Activated CD4-positive, alpha-beta T cell treated with anti-CD3 and anti-CD28 coated beads, Interleukin-2, amount 50 U/mL, for 4 hours (primary cell): ENCODE measurements at regions not wholly inside any gene's neighbourhood (a gene's known extent, or its start where the extent isn't known, plus 50 kb on each side); places are given as distances from the start of the nearest gene placed in this dataset.
"Not testable (repeated sequence)": the region's sequence is repeated elsewhere in the genome, so short reads cannot be mapped to it uniquely, and the experiment has no call there.

Experiments used
- DNase-seq, 2 experiments: peaks; one replicate each; pipeline ENCODE4 v3.0.0-alpha.2; 2020

- DNase-seq, result no peak
These were observed 85.8 kb upstream of the ATP1B1 start for GRCh38 chr1:169020684-169021083.

DNA sequence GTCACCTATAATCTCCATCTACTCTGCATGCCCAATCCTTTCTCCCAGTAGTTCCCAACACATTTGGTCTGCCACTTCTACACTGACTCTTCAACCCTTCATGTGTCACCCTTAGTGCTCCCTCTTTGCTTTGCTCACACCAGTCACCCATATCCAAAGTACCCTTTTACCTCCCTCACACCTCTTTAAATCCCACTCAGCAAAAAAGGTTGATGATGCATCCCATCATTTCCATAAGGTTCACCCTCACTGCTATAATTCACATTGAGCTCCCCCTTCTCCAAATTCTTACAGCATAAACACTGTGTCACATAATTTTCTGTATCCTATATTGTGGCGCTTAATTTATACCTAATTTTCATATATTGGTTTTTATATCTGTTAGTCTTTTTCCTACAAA lies 83.8 kb upstream of the ATP1B1 start:
- DNase-seq, result no peak

DNA sequence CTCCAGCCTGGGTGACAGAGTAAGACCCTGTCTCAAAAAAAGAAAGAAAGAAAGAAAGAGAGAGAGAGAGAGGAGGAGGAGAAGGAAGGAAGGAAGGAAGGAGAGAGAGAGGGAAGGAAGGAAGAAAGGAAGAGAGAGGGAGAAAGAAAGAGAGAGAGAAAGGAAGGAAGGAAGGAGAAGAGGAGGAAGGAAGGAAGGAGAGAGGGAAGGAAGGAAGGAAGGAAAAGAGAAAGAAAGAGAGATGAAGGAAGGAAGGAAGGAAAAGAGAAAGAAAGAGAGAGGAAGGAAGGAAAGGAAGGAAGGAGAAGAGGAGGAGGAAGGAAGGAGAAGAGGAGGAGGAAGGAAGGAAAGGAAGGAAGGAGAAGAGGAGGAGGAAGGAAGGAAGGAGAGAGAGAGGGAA lies 82.2 kb upstream of the ATP1B1 start:
- no peak for DNase-seq

- no peak for DNase-seq
These were observed 81.7 kb upstream of the ATP1B1 start for GRCh38 chr1:169024800-169025271.

DNA sequence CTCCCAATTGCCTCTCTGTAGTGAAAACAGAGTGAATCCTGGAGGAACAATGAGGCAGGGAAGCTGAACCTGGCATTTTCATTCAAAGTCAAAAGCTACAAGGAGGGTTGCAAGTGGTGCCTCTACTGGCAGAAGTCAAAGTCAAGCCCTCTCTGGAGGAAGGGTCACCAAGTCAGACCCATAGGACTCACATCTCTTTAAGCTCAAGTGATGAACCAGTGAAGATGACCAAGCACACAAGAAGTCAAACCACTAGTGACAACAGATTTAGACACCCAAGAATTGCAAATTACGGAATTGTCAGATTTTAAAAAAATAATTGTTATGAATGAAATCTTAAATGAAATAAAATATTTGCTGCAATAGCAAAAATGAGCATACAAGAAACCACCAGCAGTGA lies 81.1 kb upstream of the ATP1B1 start:
- no peak for DNase-seq

- DNase-seq, result no peak
These were observed 78.7 kb upstream of the ATP1B1 start for GRCh38 chr1:169027607-169028320.

- no peak for DNase-seq
These were observed 74.8 kb upstream of the ATP1B1 start for GRCh38 chr1:169031566-169032224.

- DNase-seq, result no peak
These were observed 65.1 kb upstream of the ATP1B1 start for GRCh38 chr1:169041366-169041765.

GRCh38 chr1:169042377-169042776 lies 64.1 kb upstream of the ATP1B1 start:
- no peak for DNase-seq

- no peak for DNase-seq
These were observed 62.7 kb upstream of the ATP1B1 start for GRCh38 chr1:169043823-169044222.

DNA sequence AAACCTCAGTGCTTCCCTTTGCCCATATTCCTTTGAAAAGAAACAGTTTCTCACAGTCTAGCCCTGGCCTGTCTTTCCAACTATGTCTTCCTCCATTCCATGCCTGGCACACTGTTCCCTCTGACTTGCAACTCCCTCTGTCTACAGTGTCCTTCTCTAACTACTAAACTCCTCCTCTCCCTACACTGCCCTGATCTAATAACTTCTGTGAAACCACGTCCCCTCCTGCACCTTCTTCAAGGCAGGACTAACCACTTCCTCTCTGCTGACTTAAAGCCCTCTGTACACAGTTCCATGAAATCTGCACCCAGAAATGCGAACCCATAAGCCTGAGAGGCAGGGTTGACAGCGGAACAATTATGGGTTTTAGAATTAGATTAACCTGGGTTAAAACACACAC lies 62.2 kb upstream of the ATP1B1 start:
- DNase-seq, result peak; percentile 6 to 11

DNA sequence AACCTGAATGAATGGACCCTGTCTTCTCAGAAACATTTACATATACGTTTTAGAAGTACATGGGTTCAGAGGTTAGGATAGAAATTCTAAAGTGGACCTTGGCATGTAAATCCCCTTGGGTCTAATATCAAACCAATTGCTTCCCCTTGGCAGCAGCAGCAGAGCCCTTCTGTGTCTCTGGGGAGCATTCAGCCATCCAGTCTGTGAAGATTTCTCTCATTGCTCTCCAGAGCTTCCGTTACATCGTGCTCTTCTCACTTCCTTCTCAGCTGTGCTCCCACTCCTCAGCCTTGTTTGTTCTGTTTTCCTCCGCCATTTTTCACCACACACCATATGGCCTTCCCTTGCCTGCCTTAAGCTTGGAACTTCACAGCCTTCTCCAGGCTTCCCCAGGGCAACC lies 61.5 kb upstream of the ATP1B1 start:
- DNase-seq, result no peak

DNA sequence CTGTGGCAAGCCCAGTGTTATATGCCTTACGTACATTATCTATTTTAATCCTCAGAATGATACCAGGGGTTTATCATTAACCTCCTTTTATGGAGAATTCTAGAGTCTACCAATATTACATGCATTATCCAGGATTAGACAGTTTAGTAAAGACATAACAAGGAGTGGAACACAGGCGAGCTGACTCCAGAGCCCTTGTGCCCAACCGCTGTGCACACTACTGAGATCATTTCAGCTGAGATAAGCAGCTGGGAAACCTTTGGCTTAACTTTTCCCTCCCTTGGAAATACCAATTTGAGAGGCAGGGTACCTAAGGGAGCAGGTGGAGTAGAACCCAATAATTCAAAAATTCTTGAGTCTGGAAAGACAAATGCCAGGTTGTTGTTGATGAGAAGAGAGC lies 59.8 kb upstream of the ATP1B1 start:
- DNase-seq, result no peak

GRCh38 chr1:169047074-169047473 lies 59.4 kb upstream of the ATP1B1 start:
- DNase-seq, result no peak

GRCh38 chr1:169048043-169048442 lies 58.4 kb upstream of the ATP1B1 start:
- DNase-seq, result no peak

DNA sequence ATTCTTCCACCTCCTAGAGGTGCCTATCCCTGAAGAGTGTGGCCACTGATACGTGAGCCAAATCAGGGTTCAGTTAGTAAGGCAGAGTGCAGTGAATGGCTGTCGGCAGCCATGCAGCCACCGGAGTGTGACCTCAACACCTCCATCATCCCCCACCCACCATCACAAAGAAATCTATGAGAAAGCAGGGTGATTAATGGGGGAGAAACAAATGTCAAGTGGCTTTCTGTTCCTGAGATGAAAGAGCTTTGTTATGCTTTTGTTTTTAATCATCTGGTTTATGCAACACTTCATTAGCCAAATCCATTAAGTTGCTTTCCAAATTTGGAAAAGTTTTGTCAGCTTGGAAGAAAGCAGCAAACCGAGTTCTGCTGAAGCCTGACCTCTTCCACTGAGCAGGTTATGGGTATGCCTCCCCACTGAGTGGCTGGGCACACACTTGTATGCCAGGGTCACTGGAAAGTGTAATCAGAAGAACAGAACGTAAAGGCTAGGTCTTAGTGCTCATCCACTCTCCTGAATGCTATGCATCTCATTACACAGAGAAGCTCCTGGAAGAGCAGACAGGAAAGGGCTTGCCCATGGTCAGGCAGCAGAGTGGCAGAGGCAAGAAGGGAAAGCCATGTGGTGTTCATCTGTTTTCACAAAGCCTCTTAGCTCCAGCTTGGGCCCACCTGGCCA lies 57.1 kb upstream of the ATP1B1 start:
- DNase-seq, result no peak

DNA sequence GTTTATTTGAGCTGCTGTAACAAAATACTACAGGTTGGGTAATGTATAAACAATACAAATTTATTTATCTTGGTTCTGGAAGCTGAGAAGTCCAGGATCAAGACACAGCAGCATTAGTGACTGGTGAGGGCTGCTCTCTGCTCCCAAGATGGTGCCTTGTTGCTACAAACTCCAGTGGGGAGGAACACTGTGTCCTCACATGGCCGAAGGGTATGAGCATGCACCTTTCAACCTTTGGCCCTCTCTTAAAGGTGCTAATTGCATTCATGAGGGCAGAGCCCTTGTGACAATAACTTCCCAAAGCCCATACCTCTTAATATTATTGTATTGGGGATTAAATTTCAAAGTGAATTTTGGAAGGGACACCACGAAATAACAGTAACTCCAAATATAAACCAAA lies 55.3 kb upstream of the ATP1B1 start:
- DNase-seq, result no peak

GRCh38 chr1:169052171-169052570 lies 54.3 kb upstream of the ATP1B1 start:
- not testable (repeated sequence) for DNase-seq

- no peak for DNase-seq
These were observed 53.8 kb upstream of the ATP1B1 start for GRCh38 chr1:169052727-169053126.

DNA sequence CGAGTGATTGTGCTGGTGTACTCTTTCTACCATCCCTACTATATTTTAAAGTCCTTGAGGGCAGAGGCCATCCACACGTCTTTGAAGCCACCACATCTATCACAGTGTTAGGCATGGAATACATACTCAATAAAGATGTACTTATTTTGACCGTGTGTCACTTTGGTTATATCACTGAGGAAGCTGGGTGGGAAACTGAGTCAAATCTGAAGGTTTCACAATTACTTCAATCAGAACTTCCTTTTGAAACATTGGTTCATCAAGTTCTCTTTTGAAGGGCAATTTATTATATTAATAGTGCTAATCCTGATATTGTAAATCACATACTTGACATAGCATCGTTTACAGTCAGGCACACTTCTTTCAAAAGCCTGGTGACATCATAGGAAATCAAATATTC lies 53.3 kb upstream of the ATP1B1 start:
- DNase-seq, result no peak
